PC-9 (cell line): ENCODE measurements at regions not wholly inside any gene's neighbourhood (a gene's known extent, or its start where the extent isn't known, plus 50 kb on each side); places are given as distances from the start of the nearest gene placed in this dataset.

Source experiments
- BruUV-seq: library from RNA; stranded (reverse); fragments of 400-500 nt; replicated peaks from 2 replicates; lab custom pipeline; 2021; lab: Mats Ljungman, UMichigan
- CTCF ChIA-PET: fragments of 300-600 bp; sonication (Branson Sonifier 250); formaldehyde crosslinking; loops from one replicate; lab custom pipeline; 2022; ENCODE audit warnings: antibody characterized with exemption; lab: Charles Lee
- POLR2A ChIA-PET: fragments of 300-600 bp; sonication (Branson Sonifier 250); formaldehyde crosslinking; loops from one replicate; lab custom pipeline; 2022; ENCODE audit warnings: antibody characterized with exemption; ENCODE audit not compliant: unreplicated experiment; lab: Charles Lee
- DNase-seq, 2 experiments: peaks; one replicate each; pipeline versions ENCODE4 v3.0.0 to v3.0.0-alpha.2; 2015 to 2022; ENCODE audit warnings: mixed read lengths in 1 of 2
- H2AFZ ChIP-seq: fragments of 200-600 bp; sonication (generic); 2 replicates; pipeline ENCODE4 v1.8.1; 2017; ENCODE audit warnings: antibody characterized with exemption
- H3F3A ChIP-seq: fragments of 200-600 bp; sonication (generic); 2 replicates; pipeline ENCODE4 v1.8.1; 2017; ENCODE audit warnings: antibody characterized with exemption, mild to moderate bottlenecking, low read depth; ENCODE audit not compliant: insufficient read depth
- H3K27ac ChIP-seq: fragments of 200-600 bp; sonication (generic); 2 replicates; pipeline ENCODE4 v1.6.1; 2016; ENCODE audit warnings: mixed run types
- H3K27me3 ChIP-seq: fragments of 200-600 bp; sonication (generic); 2 replicates; pipeline ENCODE4 v1.6.1; 2016; ENCODE audit warnings: low read depth, mixed run types; ENCODE audit not compliant: insufficient read depth
- H3K36me3 ChIP-seq: fragments of 200-600 bp; sonication (generic); 2 replicates; pipeline ENCODE4 v1.6.1; 2016; ENCODE audit warnings: low read depth, mixed run types
- H3K4me1 ChIP-seq: fragments of 200-600 bp; sonication (generic); replicated peaks from 2 replicates; pipeline ENCODE4 v1.6.1; 2016; ENCODE audit warnings: mixed run types; ENCODE audit not compliant: insufficient read depth
- H3K4me2 ChIP-seq: fragments of 200-600 bp; sonication (generic); 2 replicates; pipeline ENCODE4 v1.6.1; 2017; ENCODE audit warnings: mixed run types
- H3K4me3 ChIP-seq: fragments of 200-600 bp; sonication (generic); 2 replicates; pipeline ENCODE4 v1.6.1; 2016; ENCODE audit warnings: mixed run types
- H3K79me2 ChIP-seq: fragments of 200-600 bp; sonication (generic); 2 replicates; pipeline ENCODE4 v1.6.1; 2017; ENCODE audit warnings: low read depth, mixed run types
- H3K9me2 ChIP-seq: fragments of 200-600 bp; sonication (generic); 2 replicates; pipeline ENCODE4 v1.8.1; 2017; ENCODE audit warnings: mild to moderate bottlenecking; ENCODE audit not compliant: insufficient read depth
- H3K9me3 ChIP-seq: fragments of 200-600 bp; sonication (generic); 2 replicates; pipeline ENCODE4 v1.8.1; 2016; ENCODE audit warnings: low read depth; ENCODE audit not compliant: insufficient read depth
- H4K20me1 ChIP-seq: fragments of 200-600 bp; sonication (generic); 2 replicates; pipeline ENCODE4 v1.8.1; 2017; ENCODE audit not compliant: insufficient read depth
- CTCF ChIP-seq: fragments of 200-600 bp; sonication (generic); conservative IDR thresholded peaks from 2 replicates; pipeline ENCODE4 v1.6.1; 2017; ENCODE audit warnings: mixed run types, antibody characterized with exemption, mild to moderate bottlenecking, moderate library complexity
- EZH2 ChIP-seq: fragments of 200-600 bp; sonication (generic); IDR thresholded peaks from 2 replicates; pipeline ENCODE4 v1.8.0; 2017; ENCODE audit warnings: antibody characterized with exemption, low read depth
- intact Hi-C: fragments of 100-400 bp; cut with micrococcal nuclease; formaldehyde crosslinking; loops from one replicate; pipeline ENCODE4 v1.10.0; 2022; ENCODE audit not compliant: unreplicated experiment

- Histone ChIP-seq H2AFZ (no peak overlapping the region), H3K9me2 (no peaks in the 10 kb centered on the region), H3K79me2 (no peaks in the 10 kb centered on the region), H4K20me1 (no peaks in the 10 kb centered on the region), H3K4me3 (no peak overlapping the region), H3F3A (no peaks in the 10 kb centered on the region), H3K4me2 (no peak overlapping the region), H3K4me1 (no peaks in the 10 kb centered on the region), H3K9me3 (no peaks in the 10 kb centered on the region), H3K36me3 (no peaks in the 10 kb centered on the region), H3K27me3 (no peaks in the 10 kb centered on the region), H3K27ac (no peak overlapping the region)
- BruUV-seq: no TSS peak
- intact Hi-C loops: no loop called here
- DNase-seq: no peak
- TF ChIP-seq EZH2: no peak
- no peak for TF ChIP-seq CTCF
- ChIA-PET CTCF (no interaction called here), POLR2A (no interaction called here)
Measured at GRCh38 chr3:140765246-140765645, 87.4 kb downstream of the TRIM42 start.

DNA sequence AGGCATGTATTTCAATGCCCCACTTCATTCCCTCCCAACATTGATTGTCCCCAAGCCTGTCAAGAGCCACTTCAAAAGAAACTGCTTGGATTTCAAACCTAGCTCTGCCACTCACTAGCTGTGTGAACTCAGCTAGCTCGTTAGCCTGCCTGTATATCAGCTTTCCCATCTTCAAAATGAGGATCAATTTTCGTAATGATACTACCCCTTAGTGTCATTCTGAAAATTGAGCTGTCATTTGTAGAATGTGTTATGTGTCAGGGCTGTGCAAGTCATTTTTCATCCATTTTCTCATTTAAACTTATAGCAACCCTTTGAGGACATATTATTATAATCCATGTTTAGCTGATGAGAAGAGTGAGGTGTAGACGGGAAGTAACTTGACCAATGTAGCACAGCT is 88.6 kb downstream of the TRIM42 start:
- ChIA-PET POLR2A (no interaction called here), CTCF (no interaction called here)
- Histone ChIP-seq H3K4me2 (no peak overlapping the region), H3K36me3 (no peaks in the 10 kb centered on the region), H3K27ac (no peak overlapping the region), H3K4me3 (no peak overlapping the region), H3F3A (no peaks in the 10 kb centered on the region), H3K79me2 (no peaks in the 10 kb centered on the region), H3K9me2 (no peaks in the 10 kb centered on the region), H3K9me3 (no peaks in the 10 kb centered on the region), H4K20me1 (no peaks in the 10 kb centered on the region), H2AFZ (no peak overlapping the region), H3K4me1 (no peaks in the 10 kb centered on the region), H3K27me3 (no peaks in the 10 kb centered on the region)
- intact Hi-C loops: no loop called here
- BruUV-seq: no TSS peak
- TF ChIP-seq EZH2: no peak
- TF ChIP-seq CTCF: no peak
- DNase-seq: no peak

GRCh38 chr3:140767566-140767965 is 89.7 kb downstream of the TRIM42 start:
- DNase-seq: no peak
- CTCF ChIA-PET: no interaction called here

More at GRCh38 chr3:140767566-140767965, 89.7 kb downstream of the TRIM42 start:
- H3K79me2 ChIP-seq: no peaks in the 10 kb centered on the region
- no peaks in the 10 kb centered on the region for H3K27me3 ChIP-seq
- intact Hi-C loops: no loop called here
- H3K9me3 ChIP-seq: no peaks in the 10 kb centered on the region
- TF ChIP-seq CTCF (no peak), EZH2 (no peak)
- no peak overlapping the region for H2AFZ ChIP-seq
- no peak overlapping the region for H3K27ac ChIP-seq
- BruUV-seq: no TSS peak
- H4K20me1 ChIP-seq: no peaks in the 10 kb centered on the region
- H3F3A ChIP-seq: no peaks in the 10 kb centered on the region
- H3K9me2 ChIP-seq: no peaks in the 10 kb centered on the region
- POLR2A ChIA-PET: no interaction called here
- H3K36me3 ChIP-seq: no peaks in the 10 kb centered on the region
- H3K4me2 ChIP-seq: no peak overlapping the region
- no peak overlapping the region for H3K4me3 ChIP-seq
- H3K4me1 ChIP-seq: no peaks in the 10 kb centered on the region
